Fibroblast of skin of abdomen (primary cell): ENCODE measurements at regions not wholly inside any gene's neighbourhood (a gene's known extent, or its start where the extent isn't known, plus 50 kb on each side); places are given as distances from the start of the nearest gene placed in this dataset.

Experiments
- DNase-seq: peaks from one replicate; pipeline ENCODE4 v3.0.0-alpha.2; 2013

- DNase-seq = no peak
Measured at GRCh38 chr10:33688506-33688905, 354.0 kb upstream of the NRP1 start.

- DNase-seq = peak; percentile 23
Measured at GRCh38 chr10:33684211-33684611, 349.7 kb upstream of the NRP1 start.

GRCh38 chr10:33681595-33681994 is 347.1 kb upstream of the NRP1 start:
- no peak for DNase-seq

- no peak for DNase-seq
Measured at GRCh38 chr10:33680036-33680435, 345.6 kb upstream of the NRP1 start.

- DNase-seq = no peak
Measured at GRCh38 chr10:33676606-33677339, 342.3 kb upstream of the NRP1 start.

- DNase-seq = no peak
Measured at GRCh38 chr10:33674986-33675599, 340.6 kb upstream of the NRP1 start.

GRCh38 chr10:33674491-33674890 is 340.0 kb upstream of the NRP1 start:
- no peak for DNase-seq

GRCh38 chr10:33673839-33674415 is 339.5 kb upstream of the NRP1 start:
- DNase-seq = no peak

- DNase-seq = no peak
Measured at GRCh38 chr10:33669904-33670303, 335.4 kb upstream of the NRP1 start.

- DNase-seq = no peak
Measured at GRCh38 chr10:33666686-33667480, 332.4 kb upstream of the NRP1 start.

GRCh38 chr10:33665501-33665900 is 331.0 kb upstream of the NRP1 start:
- DNase-seq = peak; percentile 47

GRCh38 chr10:33664070-33664469 is 329.6 kb upstream of the NRP1 start:
- DNase-seq = peak; percentile 17

- DNase-seq = peak; percentile 73
Measured at GRCh38 chr10:33661580-33662336, 327.3 kb upstream of the NRP1 start.

GRCh38 chr10:33660329-33660728 is 325.9 kb upstream of the NRP1 start:
- DNase-seq = no peak

- DNase-seq = no peak
Measured at GRCh38 chr10:33657913-33658312, 323.4 kb upstream of the NRP1 start.

- DNase-seq = peak; percentile 59
Measured at GRCh38 chr10:33657154-33657908, 322.9 kb upstream of the NRP1 start.

GRCh38 chr10:33655921-33656320 is 321.5 kb upstream of the NRP1 start:
- DNase-seq = no peak

GRCh38 chr10:33655165-33655815 is 320.8 kb upstream of the NRP1 start:
- DNase-seq = no peak

GRCh38 chr10:33653584-33654367 is 319.3 kb upstream of the NRP1 start:
- peak; percentile 93 for DNase-seq

- no peak for DNase-seq
Measured at GRCh38 chr10:33652870-33653269, 318.4 kb upstream of the NRP1 start.
